LNCaP clone FGC (cell line): ENCODE measurements at regions not wholly inside any gene's neighbourhood (a gene's known extent, or its start where the extent isn't known, plus 50 kb on each side); places are given as distances from the start of the nearest gene placed in this dataset.

Source experiments
- DNase-seq: peaks from one replicate; pipeline ENCODE4 v3.0.0-alpha.2; 2011; ENCODE audit warnings: low read depth
- H3K4me3 ChIP-seq: 2 replicates; pipeline ENCODE4 v1.5.1; 2011; ENCODE audit warnings: mild to moderate bottlenecking, low read depth, low read length, control low read depth
- CTCF ChIP-seq: IDR thresholded peaks from 2 replicates; pipeline ENCODE4 v1.5.1; 2012; ENCODE audit warnings: mild to moderate bottlenecking; ENCODE audit not compliant: control insufficient read depth, insufficient read depth; ENCODE audit errors: extremely low read depth

GRCh38 chr2:758073-758820, 81.0 kb upstream of the TMEM18 start:
- TF ChIP-seq CTCF = no peak
- no peak overlapping the region for H3K4me3 ChIP-seq
- no peak for DNase-seq

- DNase-seq = no peak
- no peak overlapping the region for H3K4me3 ChIP-seq
- no peak for TF ChIP-seq CTCF
Observed at GRCh38 chr2:753123-753522, 75.9 kb upstream of the TMEM18 start.

- no peak for TF ChIP-seq CTCF
- DNase-seq = no peak
Observed at GRCh38 chr2:751474-751873, 74.3 kb upstream of the TMEM18 start.

DNA sequence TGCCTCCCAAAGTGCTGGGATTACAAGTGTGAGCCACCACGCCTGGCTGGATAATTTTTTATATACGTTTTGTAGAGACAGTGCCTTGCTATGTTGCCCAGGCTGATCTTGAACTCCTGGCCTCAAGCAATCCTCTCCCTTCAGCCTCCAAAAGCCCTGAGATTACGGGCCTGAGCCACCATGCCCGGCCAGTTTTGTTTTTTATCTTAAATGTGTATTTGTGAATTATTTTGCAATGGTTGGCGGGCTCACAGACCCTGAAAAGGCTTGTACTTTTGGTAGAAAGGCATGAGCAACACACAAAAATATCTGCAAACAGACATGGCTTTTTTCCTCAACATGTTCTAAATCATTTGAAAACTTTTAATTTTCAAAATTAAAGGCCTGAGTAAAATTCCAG, 73.4 kb upstream of the TMEM18 start:
- no peak for TF ChIP-seq CTCF
- H3K4me3 ChIP-seq = no peak overlapping the region
- DNase-seq = no peak

More at GRCh38 chr2:751474-751873, 74.3 kb upstream of the TMEM18 start:
- no peak overlapping the region for H3K4me3 ChIP-seq

DNA sequence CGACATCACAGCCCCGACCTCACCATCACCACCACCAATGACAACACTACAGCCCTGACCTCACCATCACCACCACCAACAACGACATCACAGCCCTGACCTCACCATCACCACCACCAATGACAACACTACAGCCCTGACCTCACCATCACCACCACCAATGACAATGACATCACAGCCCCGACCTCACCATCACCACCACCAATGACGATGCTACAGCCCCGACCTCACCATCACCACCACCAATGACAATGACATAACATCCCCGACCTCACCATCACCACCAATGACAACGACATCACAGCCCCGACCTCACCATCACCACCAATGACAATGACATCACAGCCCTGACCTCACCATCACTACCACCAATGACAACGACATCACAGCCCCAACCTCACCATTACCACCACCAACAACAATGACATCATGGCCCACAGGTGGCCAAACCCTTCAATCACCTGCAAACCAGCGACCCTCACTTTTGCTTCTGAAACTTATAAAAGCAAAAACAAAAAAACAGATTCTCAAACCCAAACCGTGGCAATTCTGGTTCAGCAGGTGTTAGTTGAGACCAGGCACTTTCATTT, 70.7 kb upstream of the TMEM18 start:
- TF ChIP-seq CTCF = no peak
- DNase-seq = no peak
- H3K4me3 ChIP-seq = no peak overlapping the region

DNA sequence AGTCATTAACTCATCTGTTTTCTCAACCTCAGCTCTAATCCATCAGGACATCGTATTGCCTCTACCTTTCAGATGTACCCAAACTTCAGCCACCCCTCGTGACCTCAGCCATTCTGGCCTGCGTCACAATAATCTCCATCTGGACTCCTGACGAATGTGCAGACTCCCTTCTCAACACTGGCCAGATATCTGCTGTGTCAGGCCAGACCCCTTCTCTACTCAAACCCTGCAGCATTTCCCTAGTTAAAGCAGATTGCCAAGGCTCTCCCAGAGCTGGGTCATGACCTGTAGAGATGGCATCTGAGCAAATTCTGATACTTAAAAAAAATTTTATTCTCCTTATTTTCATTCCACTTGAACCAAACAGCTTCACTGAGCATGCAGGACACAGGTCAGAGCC, 69.5 kb upstream of the TMEM18 start:
- no peak for DNase-seq
- no peak overlapping the region for H3K4me3 ChIP-seq
- no peak for TF ChIP-seq CTCF

DNA sequence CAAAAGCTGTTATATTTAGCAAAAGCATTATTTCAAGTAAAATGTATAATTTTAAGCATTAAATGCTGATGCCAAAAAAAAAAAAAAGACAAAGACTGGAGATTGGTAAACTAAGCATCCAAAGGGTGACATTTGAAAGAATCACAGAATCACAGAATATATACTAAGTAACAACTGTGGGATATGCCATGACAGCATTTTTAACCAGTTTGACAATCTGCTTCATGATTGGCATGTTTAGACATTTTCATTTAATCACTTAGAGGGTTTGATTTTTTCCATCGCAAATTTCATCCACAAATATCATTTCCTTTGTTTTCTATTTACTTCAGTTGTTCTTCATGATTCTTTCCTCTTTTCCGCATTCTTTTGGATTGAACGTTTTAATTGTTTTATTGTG, 66.9 kb upstream of the TMEM18 start:
- no peak for DNase-seq

More for the DNA sequence above, 66.9 kb upstream of the TMEM18 start:
- no peak overlapping the region for H3K4me3 ChIP-seq
- TF ChIP-seq CTCF = no peak
